ENCODE measurements at regions not wholly inside any gene's neighbourhood (a gene's known extent, or its start where the extent isn't known, plus 50 kb on each side); places are given as distances from the start of the nearest gene placed in this dataset.

GRCh38 chr6:6912817-6913744 lies 194.7 kb upstream of the RREB1 start:
- Histone ChIP-seq H3K27ac (ENCODE audit: low read depth, low read length) (no peak overlapping the region), H3K4me3 (ENCODE audit: low read depth, low read length) (no peak overlapping the region), H3K27me3 (ENCODE audit: control insufficient read depth, insufficient read depth, low read length) (no peaks in the 10 kb centered on the region), H3K4me1 (ENCODE audit: control insufficient read depth, insufficient read depth, low read length) (peaks cover 9% of the 10 kb centered on the region), H3K9me3 (ENCODE audit: control insufficient read depth, insufficient read depth, low read length) (no peaks in the 10 kb centered on the region), H3K36me3 (ENCODE audit: control insufficient read depth, insufficient read depth, low read length) (no peaks in the 10 kb centered on the region)
- DNase-seq (ENCODE audit: low read depth in 4 of 6, low spot score in 6 of 6) = peak in 2 of 6 donors; percentile 11 to 72
- WGBS (ENCODE audit: insufficient coverage) = 69% methylated on average over 9 of the region's 11 CpGs

DNA sequence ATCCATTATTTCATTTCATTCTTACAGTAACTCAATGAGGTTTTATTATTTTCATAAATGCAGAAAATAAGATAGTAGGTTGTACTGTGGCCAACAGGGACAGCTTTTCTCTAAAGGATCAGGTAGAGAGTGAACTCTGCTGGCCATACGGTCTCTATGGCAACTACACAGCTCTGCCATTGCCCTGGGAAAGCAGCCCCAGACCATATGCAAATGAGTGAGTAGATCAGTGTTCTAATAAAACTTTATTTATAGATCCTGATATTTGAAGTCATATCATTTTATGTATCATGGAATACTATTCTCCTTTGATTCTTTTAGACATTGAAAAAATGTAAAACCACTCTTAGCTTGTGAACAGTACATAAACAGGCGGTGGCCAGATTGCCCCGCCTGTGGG lies 192.5 kb upstream of the RREB1 start:
- peaks cover 9% of the 10 kb centered on the region for H3K4me1 ChIP-seq (ENCODE audit: control insufficient read depth, insufficient read depth, low read length)
- DNase-seq (ENCODE audit: low read depth in 4 of 6, low spot score in 6 of 6) = peak in 1 of 6 donors; percentile 43
- WGBS (ENCODE audit: insufficient coverage) = 55% methylated on average over 3 of the region's 3 CpGs
- H3K27ac ChIP-seq (ENCODE audit: low read depth, low read length) = peak overlapping the region; percentile 45
- H3K9me3 ChIP-seq (ENCODE audit: control insufficient read depth, insufficient read depth, low read length) = no peaks in the 10 kb centered on the region
- no peak overlapping the region for H3K4me3 ChIP-seq (ENCODE audit: low read depth, low read length)
- no peaks in the 10 kb centered on the region for H3K27me3 ChIP-seq (ENCODE audit: control insufficient read depth, insufficient read depth, low read length)
- no peaks in the 10 kb centered on the region for H3K36me3 ChIP-seq (ENCODE audit: control insufficient read depth, insufficient read depth, low read length)

GRCh38 chr6:6915813-6916547 lies 191.8 kb upstream of the RREB1 start:
- Histone ChIP-seq H3K9me3 (ENCODE audit: control insufficient read depth, insufficient read depth, low read length) (no peaks in the 10 kb centered on the region), H3K27ac (ENCODE audit: low read depth, low read length) (peak overlapping the region; percentile 10), H3K36me3 (ENCODE audit: control insufficient read depth, insufficient read depth, low read length) (no peaks in the 10 kb centered on the region), H3K4me1 (ENCODE audit: control insufficient read depth, insufficient read depth, low read length) (peaks cover 9% of the 10 kb centered on the region), H3K27me3 (ENCODE audit: control insufficient read depth, insufficient read depth, low read length) (no peaks in the 10 kb centered on the region), H3K4me3 (ENCODE audit: low read depth, low read length) (no peak overlapping the region)
- 38% methylated on average over 6 of the region's 9 CpGs for WGBS (ENCODE audit: insufficient coverage)
- DNase-seq (ENCODE audit: low read depth in 4 of 6, low spot score in 6 of 6) = peak in 5 of 6 donors; percentile 33 to 77 (median 38)

- Histone ChIP-seq H3K9me3 (ENCODE audit: control insufficient read depth, insufficient read depth, low read length) (no peaks in the 10 kb centered on the region), H3K36me3 (ENCODE audit: control insufficient read depth, insufficient read depth, low read length) (no peaks in the 10 kb centered on the region), H3K27me3 (ENCODE audit: control insufficient read depth, insufficient read depth, low read length) (no peaks in the 10 kb centered on the region), H3K4me3 (ENCODE audit: low read depth, low read length) (no peak overlapping the region), H3K4me1 (ENCODE audit: control insufficient read depth, insufficient read depth, low read length) (peaks cover 9% of the 10 kb centered on the region), H3K27ac (ENCODE audit: low read depth, low read length) (no peak overlapping the region)
- no peak for DNase-seq (ENCODE audit: low read depth in 4 of 6, low spot score in 6 of 6)
- WGBS (ENCODE audit: insufficient coverage) = 73% methylated on average over 6 of the region's 6 CpGs
Measured at GRCh38 chr6:6916598-6916997, 191.2 kb upstream of the RREB1 start.

GRCh38 chr6:6918216-6918983 lies 189.4 kb upstream of the RREB1 start:
- H3K4me3 ChIP-seq (ENCODE audit: low read depth, low read length) = no peak overlapping the region

GRCh38 chr6:6919173-6919572 lies 188.6 kb upstream of the RREB1 start:
- H3K36me3 ChIP-seq (ENCODE audit: control insufficient read depth, insufficient read depth, low read length) = no peaks in the 10 kb centered on the region
- WGBS (ENCODE audit: insufficient coverage) = no CpG with 5 or more reads among the region's 2 CpGs
- no peaks in the 10 kb centered on the region for H3K27me3 ChIP-seq (ENCODE audit: control insufficient read depth, insufficient read depth, low read length)
- H3K4me3 ChIP-seq (ENCODE audit: low read depth, low read length) = no peak overlapping the region
- H3K9me3 ChIP-seq (ENCODE audit: control insufficient read depth, insufficient read depth, low read length) = no peaks in the 10 kb centered on the region
- no peak overlapping the region for H3K27ac ChIP-seq (ENCODE audit: low read depth, low read length)
- peaks cover 9% of the 10 kb centered on the region for H3K4me1 ChIP-seq (ENCODE audit: control insufficient read depth, insufficient read depth, low read length)
- DNase-seq (ENCODE audit: low read depth in 4 of 6, low spot score in 6 of 6) = no peak

More at GRCh38 chr6:6918216-6918983, 189.4 kb upstream of the RREB1 start:
- H3K36me3 ChIP-seq (ENCODE audit: control insufficient read depth, insufficient read depth, low read length) = no peaks in the 10 kb centered on the region
- H3K27ac ChIP-seq (ENCODE audit: low read depth, low read length) = no peak overlapping the region
- H3K27me3 ChIP-seq (ENCODE audit: control insufficient read depth, insufficient read depth, low read length) = no peaks in the 10 kb centered on the region
- H3K4me1 ChIP-seq (ENCODE audit: control insufficient read depth, insufficient read depth, low read length) = peaks cover 9% of the 10 kb centered on the region
- DNase-seq (ENCODE audit: low read depth in 4 of 6, low spot score in 6 of 6) = peak in 2 of 6 donors; percentile 26 to 40
- WGBS (ENCODE audit: insufficient coverage) = 65% methylated on average over 5 of the region's 12 CpGs
- H3K9me3 ChIP-seq (ENCODE audit: control insufficient read depth, insufficient read depth, low read length) = no peaks in the 10 kb centered on the region

- H3K27ac ChIP-seq (ENCODE audit: low read depth, low read length) = no peak overlapping the region
- no peaks in the 10 kb centered on the region for H3K36me3 ChIP-seq (ENCODE audit: control insufficient read depth, insufficient read depth, low read length)
- no peak for DNase-seq (ENCODE audit: low read depth in 4 of 6, low spot score in 6 of 6)
- no peaks in the 10 kb centered on the region for H3K9me3 ChIP-seq (ENCODE audit: control insufficient read depth, insufficient read depth, low read length)
- 86% methylated on average over 9 of the region's 9 CpGs for WGBS (ENCODE audit: insufficient coverage)
- peaks cover 9% of the 10 kb centered on the region for H3K4me1 ChIP-seq (ENCODE audit: control insufficient read depth, insufficient read depth, low read length)
- H3K4me3 ChIP-seq (ENCODE audit: low read depth, low read length) = no peak overlapping the region
- H3K27me3 ChIP-seq (ENCODE audit: control insufficient read depth, insufficient read depth, low read length) = no peaks in the 10 kb centered on the region
Measured at GRCh38 chr6:6920114-6920986, 187.4 kb upstream of the RREB1 start.

- Histone ChIP-seq H3K9me3 (ENCODE audit: control insufficient read depth, insufficient read depth, low read length) (no peaks in the 10 kb centered on the region), H3K36me3 (ENCODE audit: control insufficient read depth, insufficient read depth, low read length) (no peaks in the 10 kb centered on the region), H3K27me3 (ENCODE audit: control insufficient read depth, insufficient read depth, low read length) (no peaks in the 10 kb centered on the region), H3K4me3 (ENCODE audit: low read depth, low read length) (no peak overlapping the region), H3K4me1 (ENCODE audit: control insufficient read depth, insufficient read depth, low read length) (peaks cover 5% of the 10 kb centered on the region), H3K27ac (ENCODE audit: low read depth, low read length) (no peak overlapping the region)
- 67% methylated on average over 3 of the region's 7 CpGs for WGBS (ENCODE audit: insufficient coverage)
- DNase-seq (ENCODE audit: low read depth in 4 of 6, low spot score in 6 of 6) = no peak
Measured at GRCh38 chr6:6920987-6921313, 186.8 kb upstream of the RREB1 start.

- Histone ChIP-seq H3K9me3 (ENCODE audit: control insufficient read depth, insufficient read depth, low read length) (no peaks in the 10 kb centered on the region), H3K4me3 (ENCODE audit: low read depth, low read length) (no peak overlapping the region), H3K4me1 (ENCODE audit: control insufficient read depth, insufficient read depth, low read length) (no peaks in the 10 kb centered on the region), H3K27ac (ENCODE audit: low read depth, low read length) (no peak overlapping the region), H3K27me3 (ENCODE audit: control insufficient read depth, insufficient read depth, low read length) (no peaks in the 10 kb centered on the region), H3K36me3 (ENCODE audit: control insufficient read depth, insufficient read depth, low read length) (no peaks in the 10 kb centered on the region)
- WGBS (ENCODE audit: insufficient coverage) = 100% methylated on average over 1 of the region's 1 CpG
- no peak for DNase-seq (ENCODE audit: low read depth in 4 of 6, low spot score in 6 of 6)
Measured at GRCh38 chr6:6922166-6922565, 185.6 kb upstream of the RREB1 start.

Measured in spinal cord (tissue), 9 donors.